Stomach smooth muscle (tissue), 2 donors: ENCODE measurements at regions not wholly inside any gene's neighbourhood (a gene's known extent, or its start where the extent isn't known, plus 50 kb on each side); places are given as distances from the start of the nearest gene placed in this dataset.
"Not testable (repeated sequence)": the region's sequence is repeated elsewhere in the genome, so short reads cannot be mapped to it uniquely, and the experiment has no call there.

Source experiments
- H3K27ac ChIP-seq: one replicate; pipeline ENCODE4 v1.7.0; 2013; ENCODE audit warnings: mild to moderate bottlenecking, low read length, inconsistent platforms
- H3K27me3 ChIP-seq, 2 donors: one replicate each; pipeline ENCODE4 v1.7.0; 2013; ENCODE audit warnings: low read length in 2 of 2; ENCODE audit not compliant: insufficient read depth in 2 of 2, control insufficient read depth in 1 of 2
- H3K36me3 ChIP-seq, 2 donors: one replicate each; pipeline ENCODE4 v1.7.0; 2013; ENCODE audit warnings: low read length in 2 of 2; ENCODE audit not compliant: control insufficient read depth in 2 of 2, insufficient read depth in 2 of 2
- H3K4me1 ChIP-seq: one replicate; pipeline ENCODE4 v1.7.0; 2013; ENCODE audit warnings: low read length; ENCODE audit not compliant: control insufficient read depth, insufficient read depth
- H3K4me3 ChIP-seq, 2 donors: one replicate each; pipeline ENCODE4 v1.7.0; 2013; ENCODE audit warnings: low read length in 2 of 2
- H3K9ac ChIP-seq, 2 donors: one replicate each; pipeline ENCODE4 v1.7.0; 2013; ENCODE audit warnings: low read length in 2 of 2, mild to moderate bottlenecking in 1 of 2
- H3K9me3 ChIP-seq, 2 donors: one replicate each; pipeline ENCODE4 v1.7.0; 2013; ENCODE audit warnings: low read length in 2 of 2; ENCODE audit not compliant: control insufficient read depth in 2 of 2
- donor health status: healthy.
- donor health status: Pancreatic carcinoma.

DNA sequence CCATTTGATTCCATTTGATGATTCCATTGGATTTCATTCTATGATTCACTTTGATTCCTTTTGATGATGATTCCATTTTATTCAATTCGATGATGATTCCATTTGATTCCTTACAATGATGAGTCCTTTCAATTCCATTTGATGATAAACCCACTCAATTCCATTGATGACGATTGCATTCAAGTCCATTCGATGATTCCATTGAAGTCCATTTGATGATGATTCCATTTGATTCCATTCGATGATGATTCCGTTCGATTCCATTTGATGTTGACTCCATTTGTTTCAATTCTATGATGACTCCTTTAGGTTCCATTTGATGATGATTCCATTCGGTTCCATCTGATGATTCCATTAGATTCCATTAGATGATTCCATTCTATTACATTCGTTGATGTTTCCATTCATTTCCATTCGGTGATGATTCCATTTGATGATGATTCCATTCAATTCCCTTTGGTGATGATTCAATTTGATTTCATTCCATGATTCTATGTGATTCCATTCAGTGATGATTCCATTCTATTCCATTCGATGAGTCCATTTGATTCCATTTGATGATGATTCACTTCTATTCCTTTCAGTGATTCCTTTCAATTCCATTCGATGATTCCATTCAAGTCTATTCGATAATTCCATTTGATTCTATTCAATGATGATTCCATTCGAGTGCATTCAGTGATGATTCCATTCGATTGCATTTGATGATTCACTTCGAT lies 1106.0 kb downstream of the RPIA start:
- Histone ChIP-seq H3K9ac (no peak overlapping the region), H3K9me3 (peaks cover 0 to 3% of the 10 kb centered on the region in 2 donors)

DNA sequence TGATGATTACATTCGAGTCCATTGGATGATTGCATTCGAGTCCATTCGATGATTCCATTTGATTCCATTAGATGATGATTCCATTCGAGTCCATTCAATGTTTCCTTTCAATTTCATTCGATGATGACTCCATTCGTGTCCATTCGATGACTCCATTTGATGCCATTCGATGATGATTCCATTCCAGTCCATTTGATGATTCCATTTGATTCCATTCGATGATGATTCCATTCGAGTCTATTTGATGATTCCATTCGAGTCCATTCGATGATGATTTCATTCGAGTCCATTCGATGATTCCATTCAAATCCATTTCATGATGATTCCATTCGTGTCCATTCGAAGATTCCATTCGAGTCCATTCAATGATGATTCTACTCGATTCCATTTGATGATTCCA lies 1109.7 kb downstream of the RPIA start:
- not testable (repeated sequence) for H3K9me3 ChIP-seq, H3K36me3 ChIP-seq, H3K27ac ChIP-seq

More for the DNA sequence above, 1106.0 kb downstream of the RPIA start:
- H3K4me3 ChIP-seq, result no peak overlapping the region
- H3K36me3 ChIP-seq, result no peaks in the 10 kb centered on the region
- H3K4me1 ChIP-seq, result no peaks in the 10 kb centered on the region
- no peak overlapping the region for H3K27ac ChIP-seq
- H3K27me3 ChIP-seq, result no peaks in the 10 kb centered on the region

DNA sequence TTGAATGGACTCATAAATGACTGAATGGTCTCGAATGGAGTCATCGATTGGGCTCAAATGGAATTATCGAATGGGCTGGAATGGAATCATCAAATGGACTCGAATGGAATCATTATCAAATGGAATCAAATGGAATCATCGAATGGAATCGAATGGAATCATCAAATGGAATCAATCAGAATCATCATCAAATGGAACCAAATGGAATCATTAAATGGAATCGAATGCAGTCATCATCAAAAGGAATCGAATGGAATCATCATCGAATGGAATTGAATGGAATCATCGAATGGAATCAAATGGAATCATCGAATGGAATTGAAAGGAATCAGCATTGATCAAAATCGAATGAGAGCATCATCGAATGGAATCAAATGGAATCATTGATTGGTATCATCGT lies 1114.9 kb downstream of the RPIA start:
- not testable (repeated sequence) for H3K27ac ChIP-seq, H3K9me3 ChIP-seq

More for the DNA sequence above, 1109.7 kb downstream of the RPIA start:
- H3K4me1 ChIP-seq, H3K27me3 ChIP-seq, H3K4me3 ChIP-seq, H3K9ac ChIP-seq: not testable (repeated sequence)

DNA sequence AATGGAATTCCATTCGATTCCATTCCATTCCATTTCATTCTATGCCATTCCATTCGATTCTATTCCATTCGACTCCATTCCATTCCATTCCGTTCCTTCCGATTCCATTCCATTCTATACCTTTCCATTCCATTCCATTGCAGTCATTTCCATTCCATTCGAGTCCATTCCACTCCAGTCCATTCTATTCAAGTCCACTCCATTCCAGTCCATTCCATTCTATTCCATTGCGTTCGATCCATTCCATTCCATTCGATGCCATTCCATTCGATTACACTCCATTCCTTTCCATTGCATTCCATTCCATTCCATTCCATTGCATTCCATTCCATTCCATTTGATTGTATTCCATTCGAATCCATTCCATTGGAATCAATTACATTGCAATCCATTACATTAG lies 1119.8 kb downstream of the RPIA start:
- Histone ChIP-seq H3K9me3 (peaks cover 7 to 15% of the 10 kb centered on the region in 2 donors), H3K27ac (no peak overlapping the region), H3K9ac (no peak overlapping the region), H3K27me3 (no peaks in the 10 kb centered on the region), H3K4me3 (no peak overlapping the region), H3K4me1 (no peaks in the 10 kb centered on the region), H3K36me3 (no peaks in the 10 kb centered on the region)

More for the DNA sequence above, 1114.9 kb downstream of the RPIA start:
- H3K4me1 ChIP-seq, H3K9ac ChIP-seq, H3K4me3 ChIP-seq, H3K27me3 ChIP-seq, H3K36me3 ChIP-seq: not testable (repeated sequence)

DNA sequence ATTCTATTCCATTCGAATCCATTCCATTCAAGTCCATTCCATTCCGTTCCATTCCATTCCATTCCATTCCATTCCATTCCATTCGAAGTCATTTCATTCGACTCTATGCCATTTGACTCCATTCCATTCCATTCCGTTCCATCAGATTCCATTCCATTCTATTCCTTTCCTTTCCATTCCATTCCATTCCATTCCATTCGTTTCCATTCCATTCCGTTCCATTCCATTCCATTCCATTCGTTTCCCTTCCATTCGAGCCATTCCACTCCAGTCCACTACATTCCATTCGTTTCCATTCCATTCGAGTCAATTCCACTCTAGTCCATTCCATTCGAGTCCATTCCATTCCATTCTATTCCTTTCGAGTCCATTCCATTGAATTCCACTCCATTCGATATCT lies 1120.4 kb downstream of the RPIA start:
- H3K27me3 ChIP-seq, H3K4me3 ChIP-seq, H3K9ac ChIP-seq, H3K36me3 ChIP-seq, H3K4me1 ChIP-seq, H3K27ac ChIP-seq: not testable (repeated sequence)
- H3K9me3 ChIP-seq, result peaks cover 7 to 15% of the 10 kb centered on the region in 2 donors

DNA sequence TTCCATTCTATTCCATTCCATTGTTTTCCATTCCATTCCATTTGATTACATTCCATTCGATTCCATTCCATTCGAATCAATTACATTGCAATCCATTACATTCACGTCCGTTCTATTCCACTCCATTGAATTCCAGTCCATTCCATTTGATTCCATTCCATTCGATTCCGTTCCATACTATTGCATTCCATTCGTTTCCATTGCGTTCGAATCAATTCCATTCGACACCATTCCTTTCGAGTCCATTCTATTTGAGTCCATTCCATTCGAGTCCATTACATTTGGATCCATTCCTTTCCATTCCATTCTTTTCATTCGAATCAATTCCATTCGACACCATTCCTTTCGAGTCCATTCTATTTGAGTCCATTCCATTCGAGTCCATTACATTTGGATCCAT lies 1122.9 kb downstream of the RPIA start:
- not testable (repeated sequence) for H3K4me3 ChIP-seq, H3K27me3 ChIP-seq, H3K4me1 ChIP-seq, H3K27ac ChIP-seq, H3K9ac ChIP-seq, H3K36me3 ChIP-seq
- H3K9me3 ChIP-seq, result peaks cover 7 to 19% of the 10 kb centered on the region in 2 donors

DNA sequence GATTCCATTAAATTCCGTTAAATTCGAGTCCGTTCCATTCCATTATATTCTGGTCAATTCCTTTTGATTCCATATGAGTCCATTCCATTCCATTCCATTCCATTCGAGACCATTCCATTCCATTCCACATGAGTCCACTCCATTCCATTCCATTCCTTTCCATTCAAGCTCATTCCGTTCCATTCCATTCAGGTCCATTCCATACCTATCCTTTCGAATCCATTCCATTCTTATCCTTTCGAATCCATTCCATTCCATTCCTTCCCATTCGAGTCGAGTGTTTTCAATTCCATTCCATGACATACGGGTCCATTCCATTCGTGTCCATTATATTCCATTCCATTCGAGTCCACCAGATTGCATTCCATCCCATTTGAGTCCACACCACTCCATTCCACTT lies 1127.4 kb downstream of the RPIA start:
- Histone ChIP-seq H3K4me1 (no peaks in the 10 kb centered on the region), H3K27me3 (no peaks in the 10 kb centered on the region), H3K9ac (no peak overlapping the region), H3K9me3 (peaks cover 10 to 14% of the 10 kb centered on the region in 2 donors), H3K4me3 (no peak overlapping the region), H3K27ac (no peak overlapping the region), H3K36me3 (no peaks in the 10 kb centered on the region)

DNA sequence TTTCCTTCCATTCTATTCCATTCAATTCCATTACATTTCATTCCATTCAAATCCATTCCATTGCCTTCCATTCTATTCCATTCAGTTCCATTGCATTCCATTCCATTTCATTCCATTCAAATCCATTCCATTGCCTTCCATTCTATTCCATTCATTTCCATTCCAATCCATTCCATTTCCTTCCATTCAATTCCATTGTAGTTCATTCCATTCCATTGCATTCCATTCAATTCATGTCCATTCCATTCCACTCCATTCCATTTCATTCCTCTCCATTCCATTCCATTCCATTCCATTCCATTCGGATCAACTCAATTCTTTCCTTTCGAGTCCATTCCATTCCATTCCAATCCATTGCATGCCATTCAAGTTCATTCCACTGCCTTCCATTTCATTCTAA lies 1128.3 kb downstream of the RPIA start:
- no peaks in the 10 kb centered on the region for H3K4me1 ChIP-seq
- no peak overlapping the region for H3K9ac ChIP-seq
- no peaks in the 10 kb centered on the region for H3K36me3 ChIP-seq
- H3K27ac ChIP-seq, result no peak overlapping the region
- no peak overlapping the region for H3K4me3 ChIP-seq
- H3K27me3 ChIP-seq, result no peaks in the 10 kb centered on the region
- H3K9me3 ChIP-seq, result peaks cover 7 to 11% of the 10 kb centered on the region in 2 donors

DNA sequence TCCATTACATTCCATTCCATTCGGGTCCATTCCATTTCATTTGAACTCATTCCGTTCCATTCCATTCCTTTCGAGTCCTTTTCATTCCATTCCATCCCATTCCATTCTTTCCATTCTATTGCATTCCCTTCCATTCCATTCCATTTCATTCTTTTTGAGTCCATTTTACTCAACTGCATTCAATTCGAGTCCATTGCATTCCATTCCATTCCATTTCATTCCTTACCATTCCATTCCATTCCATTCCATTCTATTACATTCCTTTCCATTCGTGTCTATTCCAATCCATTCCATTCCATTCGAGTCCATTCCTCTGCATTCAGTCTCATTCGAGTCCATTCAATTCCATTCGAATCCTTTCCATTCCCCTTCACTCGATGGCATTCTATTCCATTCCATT lies 1128.8 kb downstream of the RPIA start:
- H3K4me1 ChIP-seq, result no peaks in the 10 kb centered on the region
- no peak overlapping the region for H3K4me3 ChIP-seq
- H3K36me3 ChIP-seq, result no peaks in the 10 kb centered on the region
- H3K27me3 ChIP-seq, result no peaks in the 10 kb centered on the region
- H3K27ac ChIP-seq, result no peak overlapping the region
- peaks cover 7 to 11% of the 10 kb centered on the region in 2 donors for H3K9me3 ChIP-seq
- no peak overlapping the region for H3K9ac ChIP-seq

DNA sequence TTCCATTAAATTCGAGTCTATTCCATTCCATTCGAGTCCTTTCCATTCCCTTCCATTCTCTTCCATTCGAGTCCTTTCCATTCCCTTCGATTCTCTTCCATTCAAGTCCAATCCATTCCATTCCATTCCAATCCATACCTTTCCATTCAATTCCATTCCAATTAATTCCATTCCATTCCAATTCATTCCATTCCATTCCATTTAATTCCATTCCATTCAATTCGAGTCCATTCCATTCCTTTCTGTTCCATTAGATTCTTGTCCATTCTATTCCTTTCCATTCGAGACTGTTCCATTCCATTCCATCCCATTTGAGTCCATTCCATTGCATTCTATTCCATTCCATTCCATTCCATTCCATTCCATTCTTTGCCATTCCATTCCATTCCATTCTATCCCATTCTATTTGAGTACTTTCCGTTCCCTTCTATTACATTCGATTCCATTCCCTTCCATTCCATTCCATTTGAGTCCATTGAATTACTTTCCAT lies 1130.0 kb downstream of the RPIA start:
- no peaks in the 10 kb centered on the region for H3K36me3 ChIP-seq
- no peak overlapping the region for H3K4me3 ChIP-seq
- H3K9me3 ChIP-seq, result peaks cover 8 to 11% of the 10 kb centered on the region in 2 donors

DNA sequence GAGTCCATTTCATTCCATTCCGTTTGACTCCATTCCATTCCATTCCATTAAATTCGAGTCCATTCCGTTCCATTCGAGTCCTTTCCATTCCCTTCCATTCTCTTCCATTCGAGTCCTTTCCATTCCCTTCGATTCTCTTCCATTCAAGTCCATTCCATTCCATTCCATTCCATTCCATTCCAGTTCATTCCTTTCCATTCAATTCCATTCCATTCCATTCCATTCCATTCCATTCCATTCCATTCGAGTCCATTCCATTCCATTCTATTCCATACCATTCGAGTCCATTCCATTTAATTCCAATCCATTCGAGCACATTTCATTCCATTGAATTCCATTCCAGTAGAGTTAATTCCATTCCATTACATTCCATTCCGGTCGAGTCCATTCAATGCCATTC lies 1130.9 kb downstream of the RPIA start:
- not testable (repeated sequence) for H3K4me3 ChIP-seq, H3K27ac ChIP-seq, H3K27me3 ChIP-seq, H3K9ac ChIP-seq, H3K4me1 ChIP-seq, H3K36me3 ChIP-seq
- H3K9me3 ChIP-seq, result peaks cover 11 to 13% of the 10 kb centered on the region in 2 donors

More for the DNA sequence above, 1130.0 kb downstream of the RPIA start:
- Histone ChIP-seq H3K27ac (no peak overlapping the region), H3K9ac (no peak overlapping the region), H3K27me3 (no peaks in the 10 kb centered on the region), H3K4me1 (no peaks in the 10 kb centered on the region)
